MM.1S (cell line): ENCODE measurements at regions not wholly inside any gene's neighbourhood (a gene's known extent, or its start where the extent isn't known, plus 50 kb on each side); places are given as distances from the start of the nearest gene placed in this dataset.

Source experiments
- EZH2 ChIP-seq: fragments of 300-600 bp; sonication (generic); optimal IDR thresholded peaks from 2 replicates; pipeline ENCODE3; 2017; ENCODE audit warnings: low read depth, mild to moderate bottlenecking, antibody characterized with exemption, low read length, mixed read lengths
- TF ChIP-seq, protein P1 (sequence below): fragments of 300-600 bp; sonication (generic); IDR thresholded peaks from 2 replicates; pipeline ENCODE4 v1.5.1; 2016; ENCODE audit warnings: antibody characterized with exemption, low read length, mixed read lengths

DNA sequence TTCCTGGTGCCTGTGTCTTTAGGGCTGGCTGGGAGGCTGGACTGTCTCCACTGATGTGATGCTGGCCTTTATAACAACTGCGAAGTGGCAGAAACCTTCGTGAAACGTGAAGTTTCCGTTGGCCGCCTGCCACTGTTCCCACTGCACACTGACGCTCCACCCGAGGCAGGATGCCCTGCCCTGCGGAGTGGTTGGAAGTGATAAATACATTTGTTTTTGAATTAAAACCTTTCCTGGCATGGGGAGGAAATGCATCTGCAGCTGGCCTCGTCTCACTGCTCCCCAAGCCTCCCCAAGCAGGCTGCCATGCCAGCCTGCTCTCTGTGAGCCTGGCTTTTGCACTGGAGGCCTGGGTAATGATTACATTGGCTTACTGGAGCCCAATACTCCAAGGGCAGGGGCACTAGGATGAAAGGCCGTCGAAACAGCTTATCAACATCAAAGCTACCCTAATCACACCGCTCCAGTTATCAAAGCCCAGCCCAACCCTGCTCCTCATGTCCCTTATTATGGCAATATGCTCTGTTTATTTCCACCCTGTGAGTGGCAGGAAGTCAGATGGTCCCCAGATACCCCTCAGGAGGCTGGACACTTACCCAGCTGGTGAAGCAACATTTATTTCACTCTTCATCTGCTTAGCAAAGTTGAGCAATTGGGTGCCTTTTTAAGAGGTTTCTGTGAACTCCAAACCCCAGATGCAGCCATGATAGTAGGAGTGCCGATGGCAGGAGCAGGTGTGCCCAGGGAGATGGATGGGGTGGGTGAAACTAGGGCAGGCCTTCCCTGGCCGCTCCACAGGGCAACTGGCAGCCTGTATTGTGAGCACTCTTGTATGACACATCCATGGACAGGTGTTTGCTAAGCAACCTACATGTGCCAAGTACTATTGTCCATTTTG is 97.4 kb upstream of the ITGA6 start:
- TF ChIP-seq, protein P1, sequence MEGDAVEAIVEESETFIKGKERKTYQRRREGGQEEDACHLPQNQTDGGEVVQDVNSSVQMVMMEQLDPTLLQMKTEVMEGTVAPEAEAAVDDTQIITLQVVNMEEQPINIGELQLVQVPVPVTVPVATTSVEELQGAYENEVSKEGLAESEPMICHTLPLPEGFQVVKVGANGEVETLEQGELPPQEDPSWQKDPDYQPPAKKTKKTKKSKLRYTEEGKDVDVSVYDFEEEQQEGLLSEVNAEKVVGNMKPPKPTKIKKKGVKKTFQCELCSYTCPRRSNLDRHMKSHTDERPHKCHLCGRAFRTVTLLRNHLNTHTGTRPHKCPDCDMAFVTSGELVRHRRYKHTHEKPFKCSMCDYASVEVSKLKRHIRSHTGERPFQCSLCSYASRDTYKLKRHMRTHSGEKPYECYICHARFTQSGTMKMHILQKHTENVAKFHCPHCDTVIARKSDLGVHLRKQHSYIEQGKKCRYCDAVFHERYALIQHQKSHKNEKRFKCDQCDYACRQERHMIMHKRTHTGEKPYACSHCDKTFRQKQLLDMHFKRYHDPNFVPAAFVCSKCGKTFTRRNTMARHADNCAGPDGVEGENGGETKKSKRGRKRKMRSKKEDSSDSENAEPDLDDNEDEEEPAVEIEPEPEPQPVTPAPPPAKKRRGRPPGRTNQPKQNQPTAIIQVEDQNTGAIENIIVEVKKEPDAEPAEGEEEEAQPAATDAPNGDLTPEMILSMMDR, result no peak
- TF ChIP-seq EZH2, result no peak
